ENCODE measurements at regions not wholly inside any gene's neighbourhood (a gene's known extent, or its start where the extent isn't known, plus 50 kb on each side); places are given as distances from the start of the nearest gene placed in this dataset.

DNA sequence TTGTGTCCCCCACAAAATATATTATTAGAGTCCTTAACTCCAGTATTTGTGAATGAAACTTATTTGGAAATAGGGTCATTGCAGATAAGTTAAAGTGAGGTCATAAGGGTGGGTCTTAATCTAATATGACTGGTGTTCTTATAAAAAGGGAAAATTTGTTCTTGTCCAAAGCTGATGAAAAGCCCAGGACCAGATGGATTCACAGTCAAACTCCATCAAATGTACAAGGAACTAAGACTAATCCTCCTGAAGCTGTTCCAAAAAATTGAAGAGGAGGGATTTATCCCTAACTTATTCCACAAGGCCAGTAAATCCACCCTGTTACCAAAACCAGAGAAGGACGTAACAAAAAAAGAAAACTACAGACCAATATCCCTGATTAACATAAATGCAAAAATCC lies 56.4 kb upstream of the SLIT3 start:
- Histone ChIP-seq H3K9me3 (no peaks in the 10 kb centered on the region), H3K36me3 (no peaks in the 10 kb centered on the region), H3K27ac (no peak overlapping the region), H3K4me3 (no peak overlapping the region), H3K27me3 (no peaks in the 10 kb centered on the region), H3K4me1 (no peaks in the 10 kb centered on the region)
- ATAC-seq (ENCODE audit: low FRiP score in 2 of 2) = no peak
- DNase-seq = no peak
- TF ChIP-seq EP300 (IDR thresholded peaks at IDR 0.05) = no peak
- 74 to 83% methylated on average over 1 of the region's 1 CpG for WGBS, 2 donors

DNA sequence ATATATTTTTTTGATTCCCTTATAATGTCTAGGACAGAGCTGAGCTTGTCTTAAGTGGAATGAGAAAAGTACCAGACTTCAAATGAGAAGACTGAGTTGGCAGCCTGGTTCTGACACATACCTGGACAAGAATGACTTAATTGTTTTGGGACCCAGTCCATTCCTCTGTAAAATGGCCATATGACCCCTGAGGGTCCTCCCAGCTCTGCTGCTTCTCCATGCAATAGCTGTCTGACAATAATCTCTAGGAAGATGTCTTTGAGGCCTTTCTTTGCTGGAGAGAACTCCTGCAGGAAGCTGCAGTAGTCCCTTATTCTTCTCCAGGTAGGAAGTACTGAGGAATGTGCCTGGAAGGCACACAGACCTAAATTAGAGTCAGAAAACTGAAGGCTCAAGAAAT lies 55.9 kb upstream of the SLIT3 start:
- TF ChIP-seq POLR2A (IDR thresholded peaks at IDR 0.05) (no peak), EP300 (IDR thresholded peaks at IDR 0.05) (no peak), POLR2AphosphoS5 (IDR thresholded peaks at IDR 0.05) (no peak)
- TF ChIP-seq, protein P1, sequence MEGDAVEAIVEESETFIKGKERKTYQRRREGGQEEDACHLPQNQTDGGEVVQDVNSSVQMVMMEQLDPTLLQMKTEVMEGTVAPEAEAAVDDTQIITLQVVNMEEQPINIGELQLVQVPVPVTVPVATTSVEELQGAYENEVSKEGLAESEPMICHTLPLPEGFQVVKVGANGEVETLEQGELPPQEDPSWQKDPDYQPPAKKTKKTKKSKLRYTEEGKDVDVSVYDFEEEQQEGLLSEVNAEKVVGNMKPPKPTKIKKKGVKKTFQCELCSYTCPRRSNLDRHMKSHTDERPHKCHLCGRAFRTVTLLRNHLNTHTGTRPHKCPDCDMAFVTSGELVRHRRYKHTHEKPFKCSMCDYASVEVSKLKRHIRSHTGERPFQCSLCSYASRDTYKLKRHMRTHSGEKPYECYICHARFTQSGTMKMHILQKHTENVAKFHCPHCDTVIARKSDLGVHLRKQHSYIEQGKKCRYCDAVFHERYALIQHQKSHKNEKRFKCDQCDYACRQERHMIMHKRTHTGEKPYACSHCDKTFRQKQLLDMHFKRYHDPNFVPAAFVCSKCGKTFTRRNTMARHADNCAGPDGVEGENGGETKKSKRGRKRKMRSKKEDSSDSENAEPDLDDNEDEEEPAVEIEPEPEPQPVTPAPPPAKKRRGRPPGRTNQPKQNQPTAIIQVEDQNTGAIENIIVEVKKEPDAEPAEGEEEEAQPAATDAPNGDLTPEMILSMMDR (IDR thresholded peaks at IDR 0.05) = no peak
- Histone ChIP-seq H3K9me3 (no peaks in the 10 kb centered on the region), H3K4me3 (no peak overlapping the region), H3K4me1 (no peaks in the 10 kb centered on the region), H3K27ac (no peak overlapping the region), H3K27me3 (no peaks in the 10 kb centered on the region), H3K36me3 (no peaks in the 10 kb centered on the region)
- DNase-seq = no peak
- no peak for ATAC-seq (ENCODE audit: low FRiP score in 2 of 2)

GRCh38 chr5:169356181-169356580 lies 55.2 kb upstream of the SLIT3 start:
- WGBS, 2 donors = 67 to 83% methylated on average over 1 of the region's 1 CpG

DNA sequence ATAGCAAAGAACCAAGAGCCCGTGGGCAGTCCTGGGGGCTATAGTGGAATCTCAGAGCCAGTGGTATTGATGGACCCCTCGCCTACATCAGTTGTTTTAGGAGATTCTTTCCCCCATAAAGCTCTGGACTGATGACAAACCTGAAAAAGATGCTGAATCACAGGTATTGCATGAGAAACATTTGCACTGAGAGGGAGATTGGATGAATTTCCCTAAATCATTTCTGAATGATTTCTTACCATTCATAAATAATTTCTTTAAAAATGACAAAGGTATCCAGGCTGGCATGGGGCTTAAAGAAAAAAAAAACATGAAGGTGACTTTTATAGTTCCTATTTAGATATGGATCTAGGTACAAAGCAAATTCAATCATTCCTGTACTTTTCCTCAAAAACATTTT lies 54.0 kb upstream of the SLIT3 start:
- H3K4me3 ChIP-seq = no peak overlapping the region
- 49 to 77% methylated on average over 2 of the region's 2 CpGs for WGBS, 2 donors
- H3K9me3 ChIP-seq = no peaks in the 10 kb centered on the region
- H3K36me3 ChIP-seq = no peaks in the 10 kb centered on the region
- no peaks in the 10 kb centered on the region for H3K4me1 ChIP-seq
- H3K27ac ChIP-seq = no peak overlapping the region
- DNase-seq (no peak), ATAC-seq (ENCODE audit: low FRiP score in 2 of 2) (no peak)
- H3K27me3 ChIP-seq = no peaks in the 10 kb centered on the region
- TF ChIP-seq POLR2A (IDR thresholded peaks at IDR 0.05) (no peak), EP300 (IDR thresholded peaks at IDR 0.05) (no peak), POLR2AphosphoS5 (IDR thresholded peaks at IDR 0.05) (no peak)
- TF ChIP-seq, protein P1 (IDR thresholded peaks at IDR 0.05) = no peak

More at GRCh38 chr5:169356181-169356580, 55.2 kb upstream of the SLIT3 start:
- Histone ChIP-seq H3K27me3 (no peaks in the 10 kb centered on the region), H3K4me1 (no peaks in the 10 kb centered on the region), H3K36me3 (no peaks in the 10 kb centered on the region), H3K4me3 (no peak overlapping the region), H3K27ac (no peak overlapping the region), H3K9me3 (no peaks in the 10 kb centered on the region)
- no peak for DNase-seq
- TF ChIP-seq POLR2AphosphoS5 (IDR thresholded peaks at IDR 0.05) (no peak), POLR2A (IDR thresholded peaks at IDR 0.05) (no peak), EP300 (IDR thresholded peaks at IDR 0.05) (no peak)
- TF ChIP-seq, protein P1 (IDR thresholded peaks at IDR 0.05) = no peak
- no peak for ATAC-seq (ENCODE audit: low FRiP score in 2 of 2)

- H3K4me3 ChIP-seq = no peak overlapping the region
- no peaks in the 10 kb centered on the region for H3K9me3 ChIP-seq
- DNase-seq = no peak
- WGBS, 2 donors = 36 to 56% methylated on average over 1 of the region's 1 CpG
- no peaks in the 10 kb centered on the region for H3K27me3 ChIP-seq
- H3K4me1 ChIP-seq = no peaks in the 10 kb centered on the region
- ATAC-seq (ENCODE audit: low FRiP score in 2 of 2) = no peak
- TF ChIP-seq POLR2A (IDR thresholded peaks at IDR 0.05) (no peak), POLR2AphosphoS5 (IDR thresholded peaks at IDR 0.05) (no peak), EP300 (IDR thresholded peaks at IDR 0.05) (no peak)
- TF ChIP-seq, protein P1 (IDR thresholded peaks at IDR 0.05) = no peak
- no peak overlapping the region for H3K27ac ChIP-seq
- no peaks in the 10 kb centered on the region for H3K36me3 ChIP-seq
Measured at GRCh38 chr5:169354263-169354662, 53.3 kb upstream of the SLIT3 start.
